PFSK-1 (cell line): ENCODE measurements at regions not wholly inside any gene's neighbourhood (a gene's known extent, or its start where the extent isn't known, plus 50 kb on each side); places are given as distances from the start of the nearest gene placed in this dataset.

ENCODE experiments used
- POLR2AphosphoS5 ChIP-seq: IDR thresholded peaks from 2 replicates; pipeline ENCODE4 v1.6.1; 2012; ENCODE audit warnings: low read depth, mild to moderate bottlenecking, control low read depth, low read length, moderate library complexity
- TAF1 ChIP-seq: IDR thresholded peaks from 2 replicates; pipeline ENCODE4 v1.6.1; 2012; ENCODE audit warnings: low read length, control low read depth, borderline replicate concordance; ENCODE audit not compliant: insufficient read depth

- TF ChIP-seq POLR2AphosphoS5: no peak
- TF ChIP-seq TAF1: no peak
Measured at GRCh38 chr4:137668885-137669545, 136.7 kb upstream of the PCDH18 start.
